ENCODE measurements at regions not wholly inside any gene's neighbourhood (a gene's known extent, or its start where the extent isn't known, plus 50 kb on each side); places are given as distances from the start of the nearest gene placed in this dataset.

DNA sequence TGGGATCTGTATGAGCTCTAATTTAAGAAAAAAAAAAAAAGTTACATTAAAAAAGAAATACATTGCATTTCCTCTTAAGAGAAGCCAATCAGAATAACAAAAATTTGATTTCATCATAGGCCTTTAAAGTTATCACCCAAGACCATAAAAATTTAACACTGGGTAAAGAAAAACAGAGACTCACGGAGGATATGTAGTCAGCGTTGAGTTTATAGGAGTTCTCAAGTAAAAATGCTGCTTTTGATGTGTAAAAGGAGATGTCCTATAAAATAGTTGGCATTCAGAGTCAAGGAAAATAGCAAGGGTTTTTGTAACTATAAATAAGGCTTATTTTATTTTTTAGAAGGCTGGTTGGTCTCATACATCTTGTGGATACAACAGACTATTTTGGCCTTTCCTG is 191.1 kb downstream of the EFNB2 start:
- Histone ChIP-seq H2BK20ac (ENCODE audit: low read length) (no peak overlapping the region), H3K14ac (ENCODE audit: insufficient read length) (no peak overlapping the region), H3K9me3 (ENCODE audit: insufficient read depth in 2 of 2, low read depth in 1 of 2, low read length in 1 of 2) (peaks cover 4 to 10% of the 10 kb centered on the region in 2 experiments), H2BK120ac (replicated peaks; ENCODE audit: low read depth, low read length) (no peak overlapping the region), H3K4me1 (replicated peaks in 1 of 4; ENCODE audit: control insufficient read depth in 3 of 4, insufficient read depth in 4 of 4, low read length in 3 of 4) (peaks cover 2 to 5% (median 3%) of the 10 kb centered on the region in 4 experiments; a peak in 4 of 7 replicates), H4K91ac (replicated peaks; ENCODE audit: insufficient read length, low read length) (no peak overlapping the region), H3K18ac (ENCODE audit: extremely low read depth, low read length) (no peak overlapping the region), H2AK5ac (ENCODE audit: low read depth, low read length) (no peak overlapping the region), H2BK15ac (ENCODE audit: low read length) (no peak overlapping the region), H2AFZ (ENCODE audit: low read length) (no peak overlapping the region), H3K79me2 (ENCODE audit: control insufficient read depth in 1 of 2, insufficient read depth in 2 of 2, low read length in 2 of 2) (no peaks in the 10 kb centered on the region), H3K4me2 (ENCODE audit: insufficient read depth in 1 of 2, low read depth in 2 of 2, low read length in 2 of 2) (no peak overlapping the region), H3K36me3 (ENCODE audit: control insufficient read depth in 2 of 4, insufficient read depth in 4 of 4, low read length in 3 of 4) (no peaks in the 10 kb centered on the region), H3K27me3 (replicated peaks in 1 of 4; ENCODE audit: control insufficient read depth in 3 of 4, extremely low read depth in 1 of 4, insufficient read depth in 3 of 4, low read length in 3 of 4) (peaks cover 0 to 4% (median 1%) of the 10 kb centered on the region in 4 experiments; a peak in 4 of 7 replicates), H3K9ac (replicated peaks in 1 of 4; ENCODE audit: extremely low read depth in 1 of 4, low read depth in 3 of 4, low read length in 3 of 4) (no peak overlapping the region), H3K56ac (replicated peaks; ENCODE audit: insufficient read length, low read depth, low read length) (no peak overlapping the region), H4K5ac (ENCODE audit: insufficient read length, low read depth, low read length) (no peak overlapping the region), H3K27ac (ENCODE audit: low read depth, low read length) (no peak overlapping the region), H3K4ac (replicated peaks; ENCODE audit: insufficient read length, low read depth, low read length) (no peak overlapping the region), H3K79me1 (ENCODE audit: low read depth, low read length) (no peaks in the 10 kb centered on the region), H3K23ac (ENCODE audit: insufficient read length) (no peak overlapping the region), H2BK5ac (ENCODE audit: low read depth, low read length) (no peak overlapping the region), H3K4me3 (ENCODE audit: extremely low read depth in 1 of 4, insufficient read depth in 2 of 4, low read depth in 3 of 4, low read length in 4 of 4) (no peak overlapping the region), H3K23me2 (ENCODE audit: low read depth, low read length) (peaks cover 3% of the 10 kb centered on the region; the same call in 1 of the 2 replicates), H4K20me1 (replicated peaks in 1 of 2; ENCODE audit: control insufficient read depth in 1 of 2, insufficient read depth in 2 of 2, low read length in 2 of 2) (no peaks in the 10 kb centered on the region), H2BK12ac (ENCODE audit: low read depth, low read length) (no peak overlapping the region; the same call in 1 of the 2 replicates), H4K8ac (ENCODE audit: extremely low read depth, insufficient read depth, low read length) (no peak overlapping the region)
- FAIRE-seq (no peak), DNase-seq (ENCODE audit: low read depth in 1 of 2, low spot score in 2 of 2) (no peak)
- POLR2A ChIA-PET (ENCODE audit: partially characterized antibody), result no interaction called here
- WGBS, 2 experiments (ENCODE audit: extremely low coverage in 1 of 2, insufficient coverage in 1 of 2, insufficient read length in 1 of 2, insufficient replicate concordance in 2 of 2, low coverage in 1 of 2, low lambda C conversion rate in 2 of 2, missing lambda C conversion rate in 1 of 2), result 95% methylated on average over 2 of the region's 2 CpGs; no CpG with 5 or more reads in 1 of the 2 experiments
- CTCF ChIA-PET (ENCODE audit: partially characterized antibody), result interaction anchor here (0.6 to 1.0 kb wide), 3 partner anchors 186 to 779 kb away, joined by 3 to 4 read pairs (median 3); no protein-coding TSS in a partner anchor
- no peak for TF ChIP-seq SIN3A (conservative IDR thresholded peaks at IDR 0.05 in 1 of 2, IDR thresholded peaks at IDR 0.05 in 1 of 2; ENCODE audit: low read depth in 1 of 2, low read length in 2 of 2)
- no peak for TF ChIP-seq BCL11A (IDR thresholded peaks at IDR 0.05; ENCODE audit: low read depth in 2 of 2, low read length in 2 of 2)
- TF ChIP-seq JUND (IDR thresholded peaks at IDR 0.05; ENCODE audit: low read length), result no peak
- TF ChIP-seq, protein P1, sequence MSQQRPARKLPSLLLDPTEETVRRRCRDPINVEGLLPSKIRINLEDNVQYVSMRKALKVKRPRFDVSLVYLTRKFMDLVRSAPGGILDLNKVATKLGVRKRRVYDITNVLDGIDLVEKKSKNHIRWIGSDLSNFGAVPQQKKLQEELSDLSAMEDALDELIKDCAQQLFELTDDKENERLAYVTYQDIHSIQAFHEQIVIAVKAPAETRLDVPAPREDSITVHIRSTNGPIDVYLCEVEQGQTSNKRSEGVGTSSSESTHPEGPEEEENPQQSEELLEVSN (IDR thresholded peaks at IDR 0.05), result no peak
- no peak for TF ChIP-seq CTCF (IDR thresholded peaks at IDR 0.05; ENCODE audit: control extremely low read depth in 1 of 3, insufficient read depth in 1 of 3, low read depth in 1 of 3, low read length in 3 of 3)
- TF ChIP-seq TAF1 (IDR thresholded peaks at IDR 0.05; ENCODE audit: low read depth, low read length), result no peak
- TF ChIP-seq, protein P2, sequence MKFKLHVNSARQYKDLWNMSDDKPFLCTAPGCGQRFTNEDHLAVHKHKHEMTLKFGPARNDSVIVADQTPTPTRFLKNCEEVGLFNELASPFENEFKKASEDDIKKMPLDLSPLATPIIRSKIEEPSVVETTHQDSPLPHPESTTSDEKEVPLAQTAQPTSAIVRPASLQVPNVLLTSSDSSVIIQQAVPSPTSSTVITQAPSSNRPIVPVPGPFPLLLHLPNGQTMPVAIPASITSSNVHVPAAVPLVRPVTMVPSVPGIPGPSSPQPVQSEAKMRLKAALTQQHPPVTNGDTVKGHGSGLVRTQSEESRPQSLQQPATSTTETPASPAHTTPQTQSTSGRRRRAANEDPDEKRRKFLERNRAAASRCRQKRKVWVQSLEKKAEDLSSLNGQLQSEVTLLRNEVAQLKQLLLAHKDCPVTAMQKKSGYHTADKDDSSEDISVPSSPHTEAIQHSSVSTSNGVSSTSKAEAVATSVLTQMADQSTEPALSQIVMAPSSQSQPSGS (IDR thresholded peaks at IDR 0.05; ENCODE audit: low read length), result no peak
- TF ChIP-seq CREB1 (IDR thresholded peaks at IDR 0.05), result no peak
- no peak for TF ChIP-seq ASH2L (IDR thresholded peaks at IDR 0.05; ENCODE audit: low read length)
- TF ChIP-seq POLR2A (IDR thresholded peaks at IDR 0.05; ENCODE audit: control extremely low read depth in 1 of 2, low read depth in 2 of 2, low read length in 2 of 2), result no peak
